HG03354 (cell line): ENCODE measurements at regions not wholly inside any gene's neighbourhood (a gene's known extent, or its start where the extent isn't known, plus 50 kb on each side); places are given as distances from the start of the nearest gene placed in this dataset.
"Not testable (repeated sequence)": the region's sequence is repeated elsewhere in the genome, so short reads cannot be mapped to it uniquely, and the experiment has no call there.

Experiments used
- ATAC-seq: cut with Tn5 transposase; IDR thresholded peaks from one replicate; pipeline ENCODE4 v1.9.1; 2021; ENCODE audit warnings: mild to moderate bottlenecking; ENCODE audit not compliant: unreplicated experiment, poor library complexity, severe bottlenecking

DNA sequence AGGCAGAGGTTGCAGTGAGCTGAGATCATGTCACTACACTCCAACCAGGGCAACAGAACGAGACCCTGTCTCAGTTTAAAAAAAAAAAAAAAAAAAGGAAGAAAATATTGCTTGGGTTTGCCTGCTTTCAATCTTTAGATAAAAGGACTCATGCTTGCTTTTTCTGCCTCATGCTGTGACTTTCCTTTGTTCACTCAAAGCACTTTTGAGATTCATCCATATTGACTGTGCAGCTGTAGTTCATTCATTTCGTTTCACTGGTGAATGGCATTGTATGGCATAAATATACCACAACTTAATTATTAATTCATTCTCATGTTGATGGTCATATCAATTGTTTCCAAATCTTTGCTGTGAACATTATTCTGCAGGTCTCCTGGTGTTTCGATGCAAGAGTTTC is 97.6 kb upstream of the NFE2L3 start:
- no peak for ATAC-seq

- no peak for ATAC-seq
Observed at GRCh38 chr7:26055241-26055640, 96.8 kb upstream of the NFE2L3 start.

DNA sequence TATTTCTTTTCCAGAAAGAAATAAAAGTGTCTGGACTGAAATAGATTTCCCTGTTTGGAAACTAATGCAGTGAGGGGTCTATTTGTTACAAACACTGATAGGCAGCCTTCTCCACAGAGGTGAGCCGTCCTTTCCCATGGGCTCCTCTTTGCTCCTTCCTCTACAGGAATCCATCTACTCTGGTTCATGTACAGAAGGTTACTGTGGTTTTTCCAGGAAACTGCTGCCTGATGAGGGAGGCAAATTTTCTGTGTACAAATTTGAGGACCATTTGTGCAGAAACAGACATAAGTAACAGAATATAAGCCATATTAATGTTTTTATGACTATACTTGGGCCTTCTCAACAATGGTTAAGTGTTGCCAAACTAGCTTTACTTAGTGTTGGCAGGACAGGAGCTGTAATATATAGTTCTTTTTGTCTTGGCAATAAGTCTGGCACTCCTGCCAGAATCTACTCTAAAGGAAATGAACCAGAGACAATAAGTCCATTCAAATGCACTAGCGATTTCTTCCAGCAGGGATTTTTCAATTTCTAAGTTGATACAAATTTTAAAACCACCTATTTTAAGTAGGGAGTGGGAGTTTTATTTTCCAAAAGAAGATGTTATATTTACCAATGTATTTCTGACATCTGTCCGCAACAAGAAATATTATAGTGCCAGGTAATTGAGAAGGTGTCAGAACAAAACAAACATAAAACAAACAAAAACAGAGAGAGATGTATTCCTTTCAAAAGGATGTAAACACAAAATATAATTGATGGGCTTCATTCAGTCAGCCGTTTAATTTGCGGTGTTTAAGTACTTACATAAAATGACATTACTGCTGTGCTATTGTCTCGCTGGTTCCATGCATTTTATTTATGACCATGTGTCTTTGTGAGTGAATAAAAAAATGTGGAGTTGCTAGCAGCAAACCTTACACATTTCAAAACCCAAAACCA is 91.0 kb upstream of the NFE2L3 start:
- no peak for ATAC-seq

DNA sequence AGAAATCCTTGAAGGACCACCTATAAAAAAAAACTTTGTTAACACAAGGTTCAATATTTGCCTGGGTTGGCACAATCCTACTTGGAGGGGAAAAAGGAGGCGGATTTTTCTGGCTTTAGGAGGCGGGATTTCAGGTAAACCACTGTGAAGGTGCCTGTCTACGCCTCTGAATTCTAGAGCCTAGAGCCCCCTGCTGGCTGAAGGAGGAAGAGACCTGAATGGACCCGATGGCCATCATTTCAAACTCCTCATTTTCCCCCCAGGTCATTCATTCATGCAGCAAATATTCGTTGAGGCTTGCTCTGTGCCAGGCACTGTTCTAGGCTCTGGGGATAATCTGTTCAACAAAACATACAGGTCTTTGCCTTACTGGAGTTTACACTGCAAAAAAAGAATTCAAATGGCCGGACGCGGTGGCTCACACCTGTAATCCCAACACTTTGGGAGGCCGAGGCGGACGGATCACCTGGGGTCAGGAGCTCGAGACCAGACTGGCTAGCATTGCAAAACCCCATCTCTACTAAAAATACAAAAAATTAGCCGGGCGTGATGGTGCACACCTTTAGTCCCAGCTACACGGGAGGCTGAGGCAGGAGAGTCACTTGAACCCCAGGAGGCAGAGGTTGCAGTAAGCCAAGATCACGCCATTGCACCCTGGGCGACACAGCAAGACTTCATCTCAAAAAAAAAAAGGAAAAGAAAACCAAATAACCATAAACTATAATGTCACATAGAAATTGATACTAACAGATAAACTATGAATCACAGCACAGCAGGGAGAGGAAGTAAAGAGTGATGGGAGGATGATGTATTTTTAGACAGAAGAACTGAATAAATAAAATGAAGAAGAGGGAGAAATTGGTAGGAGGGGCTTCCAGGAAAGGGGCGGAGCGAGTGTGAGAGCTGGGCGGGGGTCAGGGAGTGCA is 90.1 kb upstream of the NFE2L3 start:
- peak; percentile 75 for ATAC-seq

DNA sequence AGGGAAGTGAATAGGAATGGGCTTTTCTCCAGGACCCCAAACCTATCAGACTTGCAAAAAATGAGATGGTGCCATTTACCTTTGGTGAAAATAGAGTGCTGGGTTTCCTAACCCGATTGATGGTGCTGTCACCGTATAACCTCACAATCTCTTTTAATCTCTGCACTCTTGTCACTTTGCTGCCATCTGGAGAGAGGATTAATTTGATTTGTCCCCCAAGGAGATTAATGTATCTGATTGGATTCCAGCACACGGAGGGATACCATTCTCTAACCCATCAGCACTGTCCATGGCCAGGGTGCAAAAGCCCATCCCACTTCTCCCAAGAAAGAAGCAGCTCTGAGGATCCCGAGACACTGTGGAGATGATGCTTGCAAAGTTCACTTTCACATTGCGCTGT is 86.3 kb upstream of the NFE2L3 start:
- no peak for ATAC-seq

DNA sequence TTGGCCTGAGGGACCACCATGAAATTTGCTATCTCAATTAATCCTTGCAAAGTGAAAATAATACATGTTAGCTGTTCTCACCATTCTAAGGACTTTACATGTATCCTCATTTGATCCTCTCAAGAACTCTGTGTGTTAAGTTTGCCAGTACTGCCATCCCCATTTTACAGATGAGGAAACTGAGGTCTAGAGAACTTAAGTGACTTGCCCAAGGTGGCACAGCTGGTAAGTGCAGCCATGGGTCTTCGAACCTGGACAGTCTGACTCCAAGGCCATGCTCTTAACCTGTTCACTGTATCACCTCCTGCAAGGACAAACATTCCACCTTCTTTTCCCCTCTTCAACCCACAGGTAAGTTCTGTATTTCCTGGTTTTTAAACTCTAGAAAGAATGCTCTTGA is 85.3 kb upstream of the NFE2L3 start:
- no peak for ATAC-seq

DNA sequence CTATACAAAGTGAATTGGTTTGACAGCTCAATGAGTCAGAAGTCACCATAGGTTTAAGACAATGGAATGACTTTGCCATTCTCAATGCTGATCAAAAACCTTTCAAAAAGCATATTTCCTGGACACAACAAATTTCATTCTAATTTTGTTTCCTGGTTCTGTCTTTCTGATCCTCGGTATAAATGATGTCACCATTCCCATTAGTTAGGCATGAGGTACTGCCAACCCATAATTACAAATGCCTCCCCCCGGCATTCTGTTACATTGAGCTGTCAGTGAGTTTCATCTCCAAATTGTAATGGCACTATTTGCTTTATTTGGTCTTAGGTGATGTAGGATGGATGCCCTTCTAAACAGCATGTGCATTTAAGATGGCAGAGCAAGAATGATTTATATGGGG is 81.7 kb upstream of the NFE2L3 start:
- ATAC-seq: no peak

GRCh38 chr7:26071622-26072456 is 80.2 kb upstream of the NFE2L3 start:
- ATAC-seq: no peak

DNA sequence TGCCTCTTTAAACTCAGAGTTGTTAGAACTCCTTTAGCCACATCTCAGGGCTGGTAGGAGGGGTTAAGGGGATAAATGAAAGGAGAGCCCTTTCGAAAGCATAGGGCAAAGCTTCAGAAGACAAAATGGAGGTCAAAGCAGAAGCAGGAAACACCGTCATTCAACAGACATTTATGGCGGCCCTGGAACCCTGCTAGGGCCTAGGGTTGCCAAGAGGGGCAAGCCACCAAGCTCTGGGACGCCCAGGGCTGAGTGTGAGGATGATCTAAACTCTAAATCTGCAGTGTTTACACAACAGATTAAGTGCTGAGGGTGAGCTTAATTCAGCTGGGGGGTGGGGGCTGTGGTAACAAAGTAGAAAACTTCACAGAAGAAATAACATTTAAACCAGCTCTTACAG is 79.0 kb upstream of the NFE2L3 start:
- ATAC-seq: no peak

DNA sequence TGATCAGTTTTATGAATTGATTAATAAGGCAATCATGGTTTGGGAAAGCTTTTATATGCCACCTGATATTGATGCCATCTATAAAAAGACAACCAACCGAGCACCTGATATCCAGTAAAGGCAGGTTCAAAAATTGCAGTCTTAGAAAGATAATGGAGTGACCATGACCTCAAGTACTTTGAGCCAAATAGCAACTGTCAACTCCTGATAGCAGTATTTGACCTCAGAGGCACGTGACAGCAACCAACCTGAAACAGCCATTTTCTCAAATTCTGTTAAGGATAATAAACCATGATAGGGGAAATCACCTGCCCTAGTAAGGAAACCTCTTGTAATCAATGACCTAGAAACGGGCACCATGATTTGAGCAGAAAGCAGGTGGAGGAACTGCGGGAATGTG is 77.1 kb upstream of the NFE2L3 start:
- no peak for ATAC-seq

DNA sequence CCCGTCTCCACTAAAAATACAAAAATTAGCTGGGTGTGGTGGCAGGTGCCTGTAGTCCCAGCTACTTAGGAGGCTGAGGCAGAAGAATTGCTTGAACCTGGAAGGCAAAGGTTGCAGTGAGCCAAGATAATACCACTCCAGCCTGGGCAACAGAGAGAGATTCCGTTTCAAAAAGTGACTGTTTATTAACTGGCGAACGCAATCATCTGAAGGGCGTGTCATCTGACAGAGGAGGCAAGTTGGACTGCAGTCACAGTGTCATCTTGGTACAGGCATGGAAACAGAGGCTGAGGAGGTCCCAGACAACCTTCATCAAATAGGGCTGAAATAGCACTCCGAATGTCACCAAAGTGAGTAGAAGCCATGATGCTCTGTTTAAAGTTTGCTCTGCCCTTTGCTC is 75.3 kb upstream of the NFE2L3 start:
- no peak for ATAC-seq

DNA sequence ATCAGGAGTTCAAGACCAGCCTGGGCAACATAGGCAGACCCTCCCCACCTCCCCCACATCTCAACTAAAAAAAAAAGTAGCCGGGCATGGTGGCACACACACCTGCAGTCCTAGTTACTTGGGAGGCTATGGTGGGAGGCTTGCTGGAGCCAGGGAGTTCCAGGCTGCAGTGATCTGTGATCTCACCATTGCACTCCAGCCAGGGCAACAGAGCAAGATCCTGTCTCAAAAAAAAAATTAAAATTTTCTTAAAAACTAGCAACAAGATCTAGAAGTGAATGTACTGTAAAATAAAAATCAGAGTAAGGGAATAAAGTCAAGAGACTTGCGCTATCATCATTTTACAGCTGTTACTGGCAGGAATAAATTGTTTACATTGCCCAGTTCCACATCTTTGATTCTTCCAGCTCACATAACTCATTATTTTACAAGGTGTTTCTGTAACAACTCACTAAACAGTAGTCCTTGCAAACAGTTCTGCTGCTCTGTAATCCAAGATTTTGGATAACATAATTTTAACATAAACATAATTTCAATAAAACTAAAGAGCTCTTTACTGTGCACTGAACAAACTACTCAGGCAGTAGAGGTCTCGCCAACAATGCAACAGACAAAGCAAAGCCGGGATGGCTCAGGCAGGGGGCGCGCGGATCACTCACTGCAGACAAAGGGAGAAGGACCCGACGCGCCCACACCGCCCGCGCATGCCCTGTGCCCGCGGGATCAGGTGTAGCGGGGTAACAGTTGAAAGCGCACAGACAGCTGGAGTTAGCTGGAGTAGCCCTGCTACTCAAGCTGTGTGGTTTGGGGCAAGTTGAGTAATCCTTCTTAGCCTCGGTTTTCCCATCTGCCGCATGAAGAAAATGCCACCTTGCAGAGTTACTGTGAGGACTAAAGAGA is 73.3 kb upstream of the NFE2L3 start:
- peak; percentile 96 for ATAC-seq

GRCh38 chr7:26081638-26082037 is 70.4 kb upstream of the NFE2L3 start:
- no peak for ATAC-seq

- ATAC-seq: no peak
Observed at GRCh38 chr7:26083113-26083512, 68.9 kb upstream of the NFE2L3 start.

DNA sequence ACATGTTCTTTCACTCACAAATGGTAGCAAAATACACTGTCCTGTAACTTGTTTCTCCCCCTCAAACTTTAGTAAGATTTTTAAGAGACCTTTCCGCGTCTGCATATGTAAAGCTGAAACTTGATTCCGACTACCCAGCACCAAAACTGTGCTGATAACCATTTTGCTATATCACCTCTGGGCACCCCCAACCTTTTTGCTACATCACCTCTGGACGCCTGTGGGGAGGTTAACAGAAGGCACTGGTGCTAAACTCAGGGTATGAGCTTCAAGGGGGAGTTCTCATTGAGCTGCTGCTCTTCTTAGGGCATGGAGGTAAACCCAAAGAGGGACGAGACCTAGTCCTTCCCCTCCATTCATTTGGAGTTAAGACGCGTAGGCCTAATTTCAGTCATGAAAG is 67.6 kb upstream of the NFE2L3 start:
- no peak for ATAC-seq

DNA sequence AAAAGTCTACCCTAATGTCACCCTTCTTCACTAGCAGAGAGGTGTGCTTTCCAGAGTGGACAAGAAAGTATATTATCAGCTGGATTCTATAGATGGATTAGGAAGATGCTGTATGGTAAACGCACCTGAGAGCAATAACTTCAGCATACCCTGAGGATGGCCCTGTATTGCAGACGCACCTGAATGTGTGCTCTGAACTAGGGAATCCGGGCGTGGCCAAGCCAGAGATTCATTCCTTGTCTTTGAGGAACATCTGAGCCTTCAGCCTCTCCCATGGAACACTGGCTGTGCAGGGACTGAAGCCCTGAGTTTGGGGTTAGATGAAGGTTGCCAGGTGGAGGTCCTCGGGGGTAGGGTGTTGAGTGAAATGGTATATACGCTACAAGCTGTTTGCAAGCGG is 66.2 kb upstream of the NFE2L3 start:
- ATAC-seq: no peak

DNA sequence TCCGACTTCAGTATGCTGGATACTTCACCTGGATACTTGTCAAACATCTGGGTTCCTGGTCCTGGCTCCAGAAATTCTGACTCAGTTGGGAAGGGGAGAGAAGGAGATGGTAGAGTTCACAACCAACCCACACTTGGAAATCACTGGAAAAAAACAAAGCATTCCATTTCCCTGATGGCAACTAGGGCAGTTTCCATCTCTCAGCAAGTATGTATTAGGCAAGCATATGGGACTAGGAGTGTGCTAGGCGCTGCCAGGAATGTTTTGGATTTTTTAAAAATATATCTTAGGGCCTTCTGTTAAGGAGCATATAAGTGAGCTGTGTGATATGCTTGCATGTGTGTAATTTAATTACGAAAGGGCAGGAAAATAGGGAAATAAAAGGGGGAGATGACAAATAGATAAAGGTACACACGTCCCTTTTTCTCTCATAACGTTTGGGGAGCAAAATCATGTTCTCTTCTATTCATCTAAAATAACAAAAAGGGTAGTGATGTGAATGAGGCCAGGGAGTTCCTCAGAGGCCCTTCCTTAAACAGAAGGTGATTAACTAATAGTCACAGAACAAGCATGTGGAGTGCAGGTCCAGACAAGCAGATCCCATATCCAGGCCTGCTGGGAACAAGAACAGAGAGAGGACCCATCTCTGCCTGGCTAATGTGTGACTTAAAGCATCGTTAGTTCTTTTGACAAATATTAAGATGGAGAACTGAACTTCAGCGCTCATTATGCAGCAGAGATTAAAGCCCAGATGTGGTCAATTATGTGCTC is 64.5 kb upstream of the NFE2L3 start:
- no peak for ATAC-seq

DNA sequence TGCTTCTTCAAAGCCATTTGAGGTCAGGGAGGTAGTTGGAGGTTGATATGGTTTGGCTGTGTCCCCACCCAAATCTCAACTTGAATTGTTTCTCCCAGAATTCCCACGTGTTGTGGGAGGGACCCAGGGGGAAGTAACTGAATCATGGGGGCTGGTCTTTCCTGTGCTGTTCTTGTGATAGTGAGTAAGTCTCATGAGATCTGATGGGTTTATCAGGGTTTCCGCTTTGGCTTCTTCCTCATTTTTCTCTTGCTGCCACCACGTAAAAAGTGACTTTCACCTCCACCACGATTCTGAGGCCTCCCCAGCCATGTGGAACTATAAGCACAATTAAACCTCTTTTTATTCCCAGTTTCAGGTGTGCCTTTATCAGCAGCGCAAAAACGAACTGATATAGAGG is 62.5 kb upstream of the NFE2L3 start:
- ATAC-seq: not testable (repeated sequence)
